ENCODE measurements at regions not wholly inside any gene's neighbourhood (a gene's known extent, or its start where the extent isn't known, plus 50 kb on each side); places are given as distances from the start of the nearest gene placed in this dataset.

- intact Hi-C loops (cut with DNase I) = no loop called here
- FAIRE-seq (no peak), DNase-seq (no peak)
- no peaks in the 10 kb centered on the region for H3K36me3 ChIP-seq (ENCODE audit: control insufficient read depth in 2 of 3, insufficient read depth in 3 of 3, low read length in 3 of 3)
- no peaks in the 10 kb centered on the region for H3K4me1 ChIP-seq (ENCODE audit: control insufficient read depth in 2 of 3, insufficient read depth in 2 of 3, low read depth in 1 of 3, low read length in 3 of 3)
- no peak for TF ChIP-seq CTCF (IDR thresholded peaks at IDR 0.05; ENCODE audit: borderline replicate concordance, extremely low read depth, insufficient read depth)
- no peak overlapping the region for H3K4me3 ChIP-seq (ENCODE audit: low read length in 3 of 3)
- no peaks in the 10 kb centered on the region for H3K27me3 ChIP-seq (ENCODE audit: control insufficient read depth, insufficient read depth, low read length)
- H3K9me3 ChIP-seq (ENCODE audit: control insufficient read depth in 2 of 3, insufficient read depth in 1 of 3, low read length in 3 of 3) = no peaks in the 10 kb centered on the region
- no peak overlapping the region for H3K9ac ChIP-seq (ENCODE audit: low read length in 3 of 3)
- H3K27ac ChIP-seq (ENCODE audit: low read depth in 2 of 2, low read length in 2 of 2) = no peak overlapping the region
Measured at GRCh38 chr18:40326985-40327384, 1628.0 kb upstream of the PIK3C3 start.

- no peak overlapping the region for H3K27ac ChIP-seq (ENCODE audit: low read depth in 2 of 2, low read length in 2 of 2)
- H3K9ac ChIP-seq (ENCODE audit: low read length in 3 of 3) = no peak overlapping the region
- no peaks in the 10 kb centered on the region for H3K36me3 ChIP-seq (ENCODE audit: control insufficient read depth in 2 of 3, insufficient read depth in 3 of 3, low read length in 3 of 3)
- FAIRE-seq (no peak), DNase-seq (no peak)
- H3K4me3 ChIP-seq (ENCODE audit: low read length in 3 of 3) = no peak overlapping the region
- H3K9me3 ChIP-seq (ENCODE audit: control insufficient read depth in 2 of 3, insufficient read depth in 1 of 3, low read length in 3 of 3) = no peaks in the 10 kb centered on the region
- H3K27me3 ChIP-seq (ENCODE audit: control insufficient read depth, insufficient read depth, low read length) = no peaks in the 10 kb centered on the region
- TF ChIP-seq CTCF (IDR thresholded peaks at IDR 0.05; ENCODE audit: borderline replicate concordance, extremely low read depth, insufficient read depth) = no peak
- H3K4me1 ChIP-seq (ENCODE audit: control insufficient read depth in 2 of 3, insufficient read depth in 2 of 3, low read depth in 1 of 3, low read length in 3 of 3) = no peaks in the 10 kb centered on the region
- intact Hi-C loops (cut with DNase I) = no loop called here
Measured at GRCh38 chr18:40325988-40326387, 1629.0 kb upstream of the PIK3C3 start.

GRCh38 chr18:40314199-40314598, 1640.8 kb upstream of the PIK3C3 start:
- no peak overlapping the region for H3K4me3 ChIP-seq (ENCODE audit: low read length in 3 of 3)
- DNase-seq (no peak), FAIRE-seq (no peak)
- H3K9me3 ChIP-seq (ENCODE audit: control insufficient read depth in 2 of 3, insufficient read depth in 1 of 3, low read length in 3 of 3) = no peaks in the 10 kb centered on the region
- no peak for TF ChIP-seq CTCF (IDR thresholded peaks at IDR 0.05; ENCODE audit: borderline replicate concordance, extremely low read depth, insufficient read depth)
- H3K9ac ChIP-seq (ENCODE audit: low read length in 3 of 3) = no peak overlapping the region
- H3K27me3 ChIP-seq (ENCODE audit: control insufficient read depth, insufficient read depth, low read length) = no peaks in the 10 kb centered on the region
- intact Hi-C loops (cut with DNase I) = no loop called here
- H3K36me3 ChIP-seq (ENCODE audit: control insufficient read depth in 2 of 3, insufficient read depth in 3 of 3, low read length in 3 of 3) = no peaks in the 10 kb centered on the region
- H3K4me1 ChIP-seq (ENCODE audit: control insufficient read depth in 2 of 3, insufficient read depth in 2 of 3, low read depth in 1 of 3, low read length in 3 of 3) = no peaks in the 10 kb centered on the region
- no peak overlapping the region for H3K27ac ChIP-seq (ENCODE audit: low read depth in 2 of 2, low read length in 2 of 2)

- no peak for TF ChIP-seq CTCF (IDR thresholded peaks at IDR 0.05; ENCODE audit: borderline replicate concordance, extremely low read depth, insufficient read depth)
- DNase-seq (no peak), FAIRE-seq (no peak)
- intact Hi-C loops (cut with DNase I) = no loop called here
- Histone ChIP-seq H3K36me3 (ENCODE audit: control insufficient read depth in 2 of 3, insufficient read depth in 3 of 3, low read length in 3 of 3) (no peaks in the 10 kb centered on the region), H3K27ac (ENCODE audit: low read depth in 2 of 2, low read length in 2 of 2) (no peak overlapping the region), H3K4me1 (ENCODE audit: control insufficient read depth in 2 of 3, insufficient read depth in 2 of 3, low read depth in 1 of 3, low read length in 3 of 3) (no peaks in the 10 kb centered on the region), H3K4me3 (ENCODE audit: low read length in 3 of 3) (no peak overlapping the region), H3K27me3 (ENCODE audit: control insufficient read depth, insufficient read depth, low read length) (no peaks in the 10 kb centered on the region), H3K9ac (ENCODE audit: low read length in 3 of 3) (no peak overlapping the region), H3K9me3 (ENCODE audit: control insufficient read depth in 2 of 3, insufficient read depth in 1 of 3, low read length in 3 of 3) (no peaks in the 10 kb centered on the region)
Measured at GRCh38 chr18:40313030-40313642, 1641.9 kb upstream of the PIK3C3 start.
